HCEC 1CT (cell line): ENCODE measurements at regions not wholly inside any gene's neighbourhood (a gene's known extent, or its start where the extent isn't known, plus 50 kb on each side); places are given as distances from the start of the nearest gene placed in this dataset.
A peak's percentile ranks its signal among the peaks of the same experiment; 100 is the strongest.

Experiments used
- DNase-seq: peaks from one replicate; pipeline ENCODE4 v3.0.0-alpha.2; 2017

DNA sequence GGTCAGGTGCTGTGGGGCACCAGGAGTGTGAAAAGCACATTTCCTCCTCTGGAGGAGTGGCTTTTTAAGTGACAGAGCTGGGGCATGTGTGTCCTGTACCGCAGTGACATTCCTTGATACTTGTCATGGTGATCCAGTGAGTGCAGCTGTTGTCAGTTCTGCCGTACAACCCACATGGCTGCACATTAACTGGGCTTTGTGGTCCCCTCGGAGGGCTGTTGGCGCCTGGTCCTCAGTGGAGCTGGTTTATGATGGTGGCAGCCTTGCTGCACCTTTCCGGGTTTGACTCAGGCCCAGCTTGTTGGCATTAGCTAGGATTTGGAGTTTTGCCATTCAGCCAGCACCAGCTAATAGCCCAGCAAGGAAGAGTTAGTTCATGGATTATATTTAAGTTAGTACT is 77.0 kb downstream of the SLC25A47 start:
- no peak for DNase-seq

DNA sequence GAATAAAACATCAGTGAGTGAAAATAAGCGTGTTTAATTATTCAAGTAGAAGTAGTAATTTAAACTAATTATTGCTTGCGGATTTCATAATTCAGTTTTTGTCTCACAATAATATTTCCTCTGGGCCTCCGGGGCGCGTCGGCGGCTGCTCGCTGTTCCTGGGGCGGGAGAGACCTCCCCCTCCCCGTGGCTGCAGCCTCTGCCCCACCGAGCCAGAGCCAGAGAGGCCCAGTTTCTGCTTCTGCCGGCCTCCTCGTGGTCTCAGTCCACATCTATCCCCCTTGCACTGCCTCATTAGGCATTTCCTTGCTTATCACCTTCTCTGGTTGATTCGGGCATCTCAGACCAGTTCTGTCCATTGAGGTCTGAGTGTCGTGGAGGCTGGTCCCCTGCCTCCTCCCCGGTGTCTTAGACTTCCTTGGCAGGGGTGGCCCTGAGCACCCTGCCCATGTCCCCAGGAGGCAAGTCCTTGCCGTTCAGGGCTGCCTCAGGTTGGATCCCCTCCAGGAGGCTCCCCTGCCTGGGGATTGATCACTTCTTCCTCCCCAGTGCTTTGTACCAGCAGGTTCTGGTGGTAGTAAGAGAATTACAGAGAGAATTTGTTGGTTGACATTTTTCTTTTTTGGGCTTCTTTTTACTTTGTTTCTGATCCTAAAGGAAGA is 78.0 kb downstream of the SLC25A47 start:
- DNase-seq, result no peak

DNA sequence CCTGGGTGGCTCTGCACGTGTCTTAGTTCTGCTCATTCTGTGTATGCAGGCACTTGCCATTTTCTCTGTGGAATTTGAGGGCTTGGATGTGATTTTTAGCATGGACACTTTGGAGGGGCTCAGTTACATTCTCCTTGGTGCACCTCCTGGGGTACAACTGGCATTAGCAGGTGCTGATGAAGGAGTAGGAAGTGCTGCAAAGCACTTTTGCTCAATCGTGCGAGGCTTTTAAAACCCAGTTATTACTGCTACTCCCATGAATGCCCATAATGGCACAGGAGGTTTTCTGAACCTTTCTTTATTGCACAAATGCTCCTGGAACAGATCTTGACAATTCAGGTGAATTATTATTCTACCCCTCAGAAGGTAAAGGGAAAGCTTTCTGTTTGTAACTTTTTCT is 78.7 kb downstream of the SLC25A47 start:
- DNase-seq, result no peak

DNA sequence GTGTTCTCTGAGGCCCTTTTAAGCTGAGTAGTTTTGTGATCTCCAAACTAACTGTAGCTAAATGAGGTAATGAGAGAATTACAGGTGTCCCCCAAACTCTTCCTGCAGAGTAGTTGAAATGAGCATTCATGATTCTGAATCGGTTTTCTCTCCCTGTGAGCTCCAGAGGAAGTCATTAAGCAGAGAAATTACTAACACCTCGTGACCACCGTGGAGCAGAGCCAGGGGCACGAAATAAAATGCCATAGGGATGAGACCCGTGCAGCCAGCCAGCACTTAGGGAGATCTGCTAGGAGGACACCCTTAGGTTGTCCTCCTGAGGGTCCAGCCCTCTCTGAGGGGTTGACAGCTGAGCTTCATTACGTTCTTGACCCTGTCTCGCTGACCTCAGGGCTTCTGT is 79.5 kb downstream of the SLC25A47 start:
- no peak for DNase-seq

DNA sequence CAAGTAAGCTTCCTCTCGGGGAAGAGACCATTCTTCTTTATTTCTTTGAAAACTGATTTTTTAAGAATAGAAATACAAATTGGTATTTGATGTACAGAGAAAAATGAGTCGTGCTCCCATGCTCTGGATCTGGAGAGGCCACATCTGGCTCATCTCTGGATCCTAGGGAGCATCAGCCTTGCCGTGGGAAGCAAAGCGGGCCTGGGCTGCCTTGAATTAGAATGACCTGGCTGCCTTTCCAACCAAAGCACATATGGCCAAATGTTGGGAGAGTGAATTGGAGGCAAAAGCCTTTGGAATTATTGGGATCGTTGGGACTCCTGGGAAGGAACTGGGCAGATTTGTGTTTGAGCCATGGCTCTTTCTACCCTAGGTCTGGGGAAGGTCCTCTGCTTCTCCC is 80.0 kb downstream of the SLC25A47 start:
- DNase-seq, result no peak

DNA sequence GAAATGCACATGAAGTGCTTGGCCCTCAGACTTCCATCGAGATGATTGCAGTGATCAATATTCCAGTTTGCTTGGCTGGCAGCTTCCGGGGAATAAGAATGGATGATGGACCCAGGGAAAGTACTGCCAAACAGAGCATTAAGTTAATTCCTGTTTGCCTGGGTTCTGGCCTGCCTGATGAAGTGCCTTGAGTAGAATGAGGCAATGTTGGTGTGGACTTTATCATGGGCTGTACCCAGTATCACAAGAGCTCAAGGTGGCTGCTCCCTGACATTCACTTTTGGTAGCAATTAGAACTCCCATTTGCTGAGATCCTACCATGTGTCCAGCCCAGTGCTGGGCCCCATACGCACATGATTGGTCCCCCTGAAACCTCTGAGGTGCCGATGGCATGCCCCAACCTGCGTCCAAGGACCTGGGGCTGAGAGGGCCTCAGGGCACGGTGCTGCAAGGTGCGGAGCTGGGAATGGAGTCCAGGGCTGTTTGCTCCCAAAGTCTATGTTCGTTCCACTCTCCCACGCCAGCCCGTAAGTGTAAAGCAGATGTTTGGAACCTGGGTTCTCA is 80.7 kb downstream of the SLC25A47 start:
- no peak for DNase-seq

DNA sequence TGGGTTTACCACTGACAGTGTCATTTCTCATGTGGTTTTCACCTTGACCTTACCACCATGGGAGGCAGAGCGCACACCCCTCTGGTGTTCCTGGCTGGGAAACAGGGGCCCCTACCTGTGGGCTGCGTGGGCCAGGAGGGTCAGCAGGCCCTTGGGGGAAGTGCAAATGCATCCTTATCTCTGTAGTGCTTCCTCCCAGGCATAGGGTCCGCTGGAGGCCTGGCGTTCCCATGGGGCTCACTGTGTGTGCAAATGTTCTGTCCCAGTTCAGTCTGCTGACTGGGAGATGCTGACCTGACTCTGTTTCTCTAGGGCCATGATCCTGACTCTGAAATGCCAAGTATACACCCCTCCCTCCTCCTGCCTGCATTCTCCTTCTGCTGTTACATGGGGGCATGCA is 81.3 kb downstream of the SLC25A47 start:
- no peak for DNase-seq

DNA sequence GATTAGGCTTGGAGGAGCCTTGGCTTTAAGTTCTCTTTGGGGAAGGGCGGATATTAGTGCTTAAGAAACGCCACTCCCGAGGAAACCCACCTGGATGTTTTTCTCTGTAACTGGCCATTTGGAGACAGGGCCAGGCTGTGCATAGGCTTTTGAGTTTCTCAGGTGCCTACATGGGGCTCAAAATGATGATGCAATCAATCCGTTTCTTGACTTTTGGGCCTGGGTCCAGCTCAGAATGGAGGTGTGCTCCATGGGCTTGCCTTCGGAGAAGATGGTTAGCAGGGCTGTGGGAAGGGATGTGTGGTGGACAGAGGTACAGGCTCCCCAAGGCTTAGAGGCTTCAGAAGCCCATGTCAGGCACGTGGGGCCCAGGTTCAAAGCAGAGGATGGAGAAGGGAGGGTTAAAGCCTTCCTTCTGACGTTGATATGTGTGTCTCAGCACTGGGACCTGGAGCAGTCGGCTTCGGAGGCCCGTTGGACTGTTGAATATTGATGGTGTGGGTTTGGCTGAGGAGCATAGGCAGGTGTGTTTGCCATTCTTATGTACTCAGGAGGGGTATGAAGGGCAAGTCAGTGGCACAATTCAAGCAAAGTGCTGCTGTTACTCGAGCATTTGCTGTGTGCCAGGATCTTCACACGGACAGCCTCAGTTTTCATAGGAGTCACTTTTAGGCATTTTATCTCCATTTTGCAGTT is 82.8 kb downstream of the SLC25A47 start:
- no peak for DNase-seq

DNA sequence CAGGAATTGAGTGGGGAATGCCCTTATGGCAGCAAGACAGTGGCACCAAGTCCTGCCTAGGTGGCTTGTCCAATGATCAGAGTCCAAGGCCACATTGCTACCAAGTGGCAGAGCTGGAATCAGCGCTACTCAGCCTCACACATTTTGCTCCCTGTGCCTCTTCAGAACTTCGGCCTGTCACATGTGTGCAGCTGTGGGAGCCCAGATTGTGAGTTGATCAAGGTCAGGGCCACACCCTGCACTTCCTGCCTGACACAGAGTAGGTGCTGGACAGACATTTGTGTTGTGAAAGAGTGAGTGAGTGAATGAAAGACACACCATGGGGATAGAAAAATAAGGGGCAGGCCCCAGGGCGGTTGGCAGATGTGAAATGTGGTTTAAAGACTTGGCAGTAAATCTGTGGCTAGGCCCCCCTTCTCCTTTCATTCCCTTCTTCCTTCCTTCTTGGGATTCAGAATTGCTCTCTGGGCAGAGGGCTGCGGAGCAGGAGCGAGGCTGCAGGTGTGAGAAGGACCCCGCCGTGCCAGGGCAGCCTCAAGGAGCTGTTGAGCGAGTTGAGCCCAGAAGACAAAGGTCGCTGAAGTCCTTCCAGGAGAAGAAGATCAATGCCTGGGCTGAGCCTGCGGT is 83.5 kb downstream of the SLC25A47 start:
- DNase-seq, result peak; percentile 21

DNA sequence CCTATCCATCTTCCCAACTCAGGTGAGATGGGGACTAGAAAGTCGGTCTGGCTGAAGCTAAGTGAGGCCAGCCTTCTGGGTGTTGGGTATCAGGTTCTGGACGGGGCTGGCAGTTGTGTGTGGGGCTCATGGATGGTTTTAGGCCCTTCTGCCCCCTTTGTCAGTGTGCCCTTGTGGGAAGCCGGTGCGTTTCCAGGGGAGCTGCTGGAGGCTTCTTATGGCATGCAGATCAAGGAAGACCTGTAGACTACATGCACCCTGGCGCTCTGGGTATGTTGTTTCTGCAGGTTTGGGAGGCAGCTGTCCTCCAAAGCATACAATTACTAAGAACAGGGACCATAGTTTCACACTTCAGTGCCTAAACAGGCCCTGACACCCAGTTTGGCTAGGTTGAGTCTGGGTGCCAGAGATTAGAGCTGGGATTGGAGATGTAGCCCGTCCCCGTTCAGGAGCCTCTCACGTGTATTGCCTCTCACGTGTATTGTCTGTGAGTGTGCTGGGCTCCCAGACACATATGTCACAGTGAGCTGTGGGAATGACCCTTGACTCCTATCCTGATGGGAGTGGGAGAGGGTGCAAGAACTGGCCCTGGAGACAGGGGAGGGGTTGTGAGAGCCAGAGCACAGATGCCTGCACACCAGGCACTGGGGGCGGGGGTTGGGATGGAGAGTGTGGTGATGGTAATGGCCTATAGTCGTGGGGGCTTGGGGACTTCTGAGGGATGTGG is 84.4 kb downstream of the SLC25A47 start:
- no peak for DNase-seq

DNA sequence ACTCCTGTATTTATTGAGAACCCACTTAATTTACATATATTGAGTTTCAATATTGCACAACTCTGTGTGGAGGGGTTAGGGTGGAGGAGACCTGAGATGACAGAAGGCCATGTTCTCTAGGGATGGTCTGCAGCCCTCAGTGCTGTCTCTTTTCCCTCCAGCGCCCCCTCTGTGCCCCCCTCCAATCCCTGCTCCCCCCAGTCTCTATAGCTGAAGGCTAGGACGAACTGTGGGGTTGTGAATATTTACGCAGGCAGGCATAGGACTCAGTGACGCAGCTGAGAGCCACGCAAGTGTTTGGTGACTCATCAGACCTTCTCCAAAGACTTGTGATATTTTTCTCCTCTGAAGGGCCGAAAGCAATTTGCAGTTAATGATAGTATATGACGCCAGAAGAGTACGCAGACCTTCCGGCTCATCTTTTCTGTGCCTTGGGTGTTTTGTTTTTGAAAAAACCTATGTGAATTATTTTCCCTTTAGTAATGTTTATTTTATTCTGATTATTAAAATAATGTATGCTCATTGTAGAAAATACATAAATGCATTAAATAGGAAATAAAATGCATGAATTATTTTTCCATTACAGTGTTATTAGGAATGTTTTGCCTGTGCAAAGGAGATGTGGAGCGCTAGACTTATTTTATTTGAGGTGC is 85.3 kb downstream of the SLC25A47 start:
- DNase-seq, result peak; percentile 77

DNA sequence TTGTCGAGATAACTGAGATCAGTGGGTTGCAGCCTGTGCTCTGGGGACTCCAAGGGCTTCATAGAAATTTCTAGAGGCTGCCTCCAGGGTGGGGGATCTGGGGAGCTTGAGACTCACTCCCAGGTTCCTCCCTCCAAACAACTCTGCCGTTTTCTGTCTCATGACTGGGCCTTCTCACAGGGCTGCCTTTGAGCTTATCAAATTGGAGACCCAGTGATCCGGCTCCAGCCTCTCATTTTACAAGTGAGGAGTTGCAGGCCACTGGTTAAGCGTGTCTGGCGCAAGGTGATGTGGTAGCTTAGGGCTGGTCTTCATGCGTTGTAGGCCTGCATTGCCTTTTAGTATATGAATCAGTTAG is 85.8 kb downstream of the SLC25A47 start:
- no peak for DNase-seq

DNA sequence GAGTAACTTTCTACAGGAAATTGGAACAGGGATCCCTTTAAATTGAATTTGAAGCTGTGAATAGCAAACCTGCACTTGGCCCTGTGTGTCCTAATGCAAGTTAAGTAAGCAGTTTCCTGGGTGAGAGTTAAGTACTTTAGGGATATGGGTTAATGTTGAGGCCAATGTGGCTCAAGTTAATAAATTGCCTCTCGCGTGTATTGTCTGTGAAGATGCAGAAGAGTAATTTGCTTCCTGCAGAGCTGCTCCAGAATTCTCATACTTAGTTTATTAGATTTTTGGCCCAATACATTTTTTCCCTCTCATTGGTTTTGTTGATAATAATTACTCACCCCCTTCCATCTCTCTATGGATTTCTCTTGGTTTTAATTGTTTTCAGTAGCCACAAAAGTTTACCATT is 86.5 kb downstream of the SLC25A47 start:
- DNase-seq, result no peak

DNA sequence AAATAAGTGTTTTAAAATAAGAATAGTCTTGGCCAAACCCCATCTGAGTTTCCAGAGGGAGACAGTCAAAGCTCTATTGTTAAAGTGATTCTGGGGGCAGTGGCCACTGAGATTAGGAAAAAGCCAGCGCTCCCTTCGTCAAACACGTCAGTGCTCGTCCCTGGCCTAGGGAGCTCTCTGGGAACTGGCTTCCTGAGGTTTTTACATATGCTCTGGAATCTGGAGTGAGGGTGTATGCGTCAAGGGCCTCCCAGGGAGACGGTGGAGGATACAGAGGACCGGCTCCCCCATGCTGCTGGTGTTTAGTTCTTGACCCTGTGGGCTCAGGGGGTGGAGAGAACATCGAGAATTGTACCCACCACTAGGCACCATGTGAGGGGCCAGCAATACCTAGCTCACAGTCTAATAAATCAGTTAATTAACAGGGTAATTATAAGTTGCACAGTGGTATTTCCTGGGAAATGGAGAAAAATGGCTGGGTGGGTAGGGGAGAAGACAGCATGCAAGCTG is 87.0 kb downstream of the SLC25A47 start:
- DNase-seq, result no peak

DNA sequence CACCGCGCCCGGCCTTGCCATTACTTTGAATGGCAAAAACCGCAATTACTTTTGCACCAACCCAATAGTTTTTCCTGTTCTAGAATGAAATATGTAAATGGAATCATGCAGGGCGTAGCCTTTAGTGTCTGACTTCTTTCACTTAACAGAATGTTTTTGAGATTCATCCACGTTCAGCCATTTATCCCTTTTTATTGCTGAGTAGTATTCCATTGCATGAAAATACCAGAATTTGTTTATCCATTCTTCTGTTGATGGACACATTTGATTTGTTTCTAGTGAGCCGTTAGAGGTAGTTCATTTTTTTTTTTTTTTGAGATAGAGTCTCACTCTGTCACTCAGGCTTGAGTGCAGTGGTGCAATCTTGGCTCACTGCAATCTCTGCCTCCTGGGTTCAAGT is 90.6 kb downstream of the SLC25A47 start:
- DNase-seq, result no peak

DNA sequence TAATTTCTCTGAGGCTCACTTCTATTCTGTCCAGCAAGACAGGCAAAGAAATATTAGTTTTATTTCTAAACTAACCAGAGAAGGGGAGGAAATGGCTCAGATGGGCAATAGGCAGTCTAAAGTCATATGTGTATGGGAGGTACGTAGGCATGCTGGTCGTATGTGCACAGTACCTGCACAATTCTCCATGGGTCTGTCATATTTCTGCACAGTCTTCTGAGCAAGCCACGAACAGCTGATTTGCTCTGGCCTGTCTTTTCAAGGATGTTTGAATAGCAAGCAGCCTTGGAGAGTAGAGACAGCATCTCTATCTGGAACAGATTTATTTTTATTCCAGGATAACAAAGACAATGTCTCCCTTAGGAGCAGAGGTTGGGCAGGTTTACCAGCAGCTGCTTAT is 92.1 kb downstream of the SLC25A47 start:
- DNase-seq, result no peak

DNA sequence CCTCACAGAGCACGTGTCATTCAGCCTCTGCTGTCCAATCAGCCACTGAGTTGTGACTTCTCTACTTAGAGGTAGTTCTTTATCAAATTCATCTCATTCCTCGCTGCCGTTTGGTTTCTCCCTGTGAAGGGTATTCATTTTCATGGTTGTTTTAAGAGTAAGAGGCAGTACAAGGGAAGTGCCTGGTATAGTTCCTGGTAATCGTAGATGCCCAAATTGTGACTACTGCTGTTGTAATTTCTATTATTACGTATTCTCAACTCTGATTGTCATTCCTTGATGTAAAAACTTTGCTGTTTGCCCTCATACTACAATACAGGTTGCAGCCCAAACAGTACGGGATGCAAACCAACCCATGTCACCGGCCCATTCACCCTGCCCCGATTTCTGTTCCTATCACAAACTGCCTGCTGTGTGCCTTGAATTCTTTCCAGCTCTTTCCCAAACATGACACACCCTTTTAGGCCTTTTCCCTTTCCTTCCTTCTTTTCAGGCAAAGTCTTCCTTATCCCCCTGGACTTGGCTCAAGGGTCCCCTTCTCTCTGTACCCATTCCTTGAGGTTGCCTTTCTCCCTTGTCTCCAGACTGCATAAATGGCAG is 93.0 kb downstream of the SLC25A47 start:
- DNase-seq, result no peak

DNA sequence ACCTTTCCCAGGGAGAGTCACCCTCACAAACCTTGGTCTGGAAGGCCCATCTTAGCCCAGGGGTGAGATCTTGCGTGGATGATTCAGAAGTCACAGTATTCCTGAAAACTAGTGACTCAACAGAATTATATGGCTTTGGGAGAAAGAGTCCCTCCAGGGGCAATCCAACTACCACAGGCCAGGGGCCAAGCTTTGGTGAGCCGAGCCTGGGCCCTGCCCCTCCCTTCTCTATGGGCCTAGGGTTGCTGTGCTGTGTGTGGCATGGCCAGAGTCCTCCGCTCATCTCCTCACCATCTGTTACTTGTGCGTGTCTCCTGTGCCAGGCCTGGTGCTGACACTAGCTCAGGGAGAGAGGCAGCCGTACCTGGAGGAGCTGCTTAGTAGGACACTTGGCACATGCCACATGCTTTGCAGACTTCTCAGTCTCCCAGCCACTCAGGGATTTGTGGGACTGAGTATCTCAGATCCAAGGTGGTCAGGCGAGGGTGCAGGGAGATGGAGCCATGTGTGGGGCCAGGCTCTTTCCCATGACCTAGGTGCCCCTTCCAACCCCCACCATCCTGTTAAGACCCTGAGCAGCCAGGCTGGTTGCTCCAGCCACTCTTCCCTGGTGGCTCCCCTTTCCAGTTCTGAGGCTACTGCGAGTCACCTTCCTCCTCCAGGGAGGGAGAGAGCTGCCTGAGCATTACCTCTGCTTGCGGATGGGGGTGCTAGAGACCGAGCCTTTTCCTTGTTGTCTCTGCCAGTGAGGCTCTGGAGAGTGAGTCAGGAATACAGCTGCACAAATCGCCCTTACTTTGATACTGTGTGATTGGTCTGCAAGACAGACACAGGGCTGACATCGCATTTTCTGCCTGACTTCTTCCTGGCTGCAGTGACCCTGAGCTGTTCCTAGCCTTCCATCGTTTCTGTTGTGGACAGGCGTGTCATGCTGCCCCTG is 94.1 kb downstream of the SLC25A47 start:
- DNase-seq, result peak; percentile 92

DNA sequence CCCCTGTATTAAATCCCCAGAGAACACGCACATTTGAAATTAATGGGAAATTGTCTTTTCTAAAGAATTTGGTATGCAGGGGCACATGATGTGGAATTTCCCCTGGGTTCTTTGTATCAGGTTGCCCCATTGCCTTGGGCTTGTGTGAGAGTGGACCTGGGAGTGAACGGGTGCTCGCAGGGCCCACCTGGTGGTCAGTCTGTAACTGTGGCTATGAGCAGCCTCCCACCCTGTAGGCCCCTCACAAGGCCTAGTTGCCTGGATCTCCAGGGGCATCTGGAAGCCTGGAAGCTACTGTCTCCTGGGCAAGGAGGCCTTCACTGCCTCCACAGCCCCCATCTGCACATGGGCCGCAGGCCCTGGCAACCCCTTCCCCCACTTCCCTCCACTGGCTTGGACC is 96.7 kb downstream of the SLC25A47 start:
- no peak for DNase-seq

DNA sequence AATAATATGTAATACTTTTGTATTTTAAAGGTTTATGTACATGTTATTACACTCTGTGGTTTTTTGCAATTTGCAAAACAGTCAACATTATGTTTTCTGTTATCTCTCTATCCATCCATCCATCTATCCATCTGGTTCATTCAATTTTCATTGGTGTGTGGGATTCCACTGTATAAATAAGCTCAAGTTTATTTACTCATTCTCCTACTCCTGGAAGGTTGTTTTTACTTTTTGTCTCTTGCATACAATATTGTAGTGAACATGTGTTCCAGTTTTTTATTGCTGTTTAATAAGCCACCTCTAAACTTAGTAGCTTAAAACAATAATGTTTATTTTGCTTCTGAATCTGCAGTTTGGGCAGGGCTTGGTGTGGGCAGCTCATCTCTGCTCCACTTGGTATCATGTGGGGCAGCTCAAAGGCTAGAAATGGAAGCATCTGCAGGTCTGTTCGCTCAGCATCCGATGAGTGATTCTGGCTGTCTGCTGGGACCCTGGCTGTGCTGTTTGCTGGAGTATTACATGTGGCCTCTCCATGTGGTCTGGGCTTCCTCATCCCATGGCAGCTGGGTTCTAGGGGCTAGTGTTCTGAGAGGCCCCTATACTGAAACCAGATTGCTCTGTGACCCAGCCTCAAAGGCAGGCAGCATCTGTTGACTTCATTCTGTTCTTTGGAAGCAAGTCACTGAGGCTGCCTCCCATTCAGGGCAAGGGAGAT is 98.8 kb downstream of the SLC25A47 start:
- no peak for DNase-seq
